Gastroesophageal sphincter (tissue), 4 donors: ENCODE measurements at regions not wholly inside any gene's neighbourhood (a gene's known extent, or its start where the extent isn't known, plus 50 kb on each side); places are given as distances from the start of the nearest gene placed in this dataset.

Source experiments
- ATAC-seq: fragments of 150-250 bp; one replicate; pipeline ENCODE4 v1.9.1; 2016; ENCODE audit warnings: mild to moderate bottlenecking, moderate library complexity
- H3K27ac ChIP-seq, 4 donors: fragments of 200-600 bp; sonication (generic) in 3 of 4; 1 replicate in 3 of 4; 2 replicates in 1 of 4; pipeline ENCODE4 v1.5.1; 2016 to 2019
- H3K27me3 ChIP-seq: fragments of 200-600 bp; sonication (generic); one replicate; pipeline ENCODE4 v1.5.1; 2019
- H3K36me3 ChIP-seq, 2 donors: fragments of 200-600 bp; sonication (generic); one replicate each; pipeline ENCODE4 v1.5.1; 2019; ENCODE audit warnings: control low read depth in 1 of 2
- H3K4me1 ChIP-seq, 3 donors: fragments of 200-600 bp; sonication (generic); 1 replicate in 2 of 3; 2 replicates in 1 of 3; pipeline ENCODE4 v1.5.1; 2016 to 2019; ENCODE audit warnings: control low read depth in 2 of 3
- H3K4me3 ChIP-seq, 2 donors: fragments of 200-600 bp; sonication (generic); one replicate each; pipeline ENCODE4 v1.5.1; 2019; ENCODE audit warnings: mild to moderate bottlenecking in 1 of 2, moderate library complexity in 1 of 2
- H3K9me3 ChIP-seq, 3 donors: fragments of 200-600 bp; sonication (generic); one replicate each; pipeline ENCODE4 v1.5.1; 2017 to 2019; ENCODE audit warnings: control low read depth in 2 of 3
- CTCF ChIP-seq, 4 experiments: fragments of 200-600 bp in 2 of 4; fragments of 450-650 bp in 2 of 4; sonication (generic) in 1 of 4; IDR thresholded peaks; one replicate each; pipeline ENCODE4 v1.5.1; 2017 to 2019; ENCODE audit warnings: antibody characterized with exemption in 4 of 4, mild to moderate bottlenecking in 2 of 4, moderate library complexity in 2 of 4
- EP300 ChIP-seq: sonication (generic); formaldehyde crosslinking; IDR thresholded peaks from one replicate; pipeline ENCODE4 v1.6.1; 2017; ENCODE audit warnings: antibody characterized with exemption, mild to moderate bottlenecking
- POLR2A ChIP-seq, 2 donors: fragments of 450-650 bp; IDR thresholded peaks; one replicate each; pipeline ENCODE4 v1.6.1; 2017; ENCODE audit warnings: antibody characterized with exemption in 2 of 2, mild to moderate bottlenecking in 2 of 2, moderate library complexity in 1 of 2
- POLR2AphosphoS5 ChIP-seq: sonication (generic); formaldehyde crosslinking; IDR thresholded peaks from one replicate; pipeline ENCODE4 v1.6.1; 2017; ENCODE audit warnings: antibody characterized with exemption
- WGBS, 2 donors: methylation state at CpG; one replicate each; pipeline ENCODE4 v1.1.5; 2018; ENCODE audit warnings: low coverage in 1 of 2; 5-methylcytosine and 5-hydroxymethylcytosine counted together

- Histone ChIP-seq H3K27ac (no peak overlapping the region), H3K9me3 (peaks cover 0 to 3% (median 0%) of the 10 kb centered on the region in 3 donors), H3K27me3 (no peaks in the 10 kb centered on the region), H3K4me3 (no peak overlapping the region), H3K36me3 (no peaks in the 10 kb centered on the region), H3K4me1 (no peaks in the 10 kb centered on the region)
- 12 to 22% methylated on average over 1 of the region's 1 CpG for WGBS, 2 donors
- no peak for ATAC-seq
- TF ChIP-seq POLR2A (IDR thresholded peaks at IDR 0.05) (no peak), CTCF (IDR thresholded peaks at IDR 0.05) (no peak), EP300 (no peak), POLR2AphosphoS5 (no peak)
Measured at GRCh38 chr10:57119684-57120083, 758.6 kb upstream of the ZWINT start.

- H3K9me3 ChIP-seq: no peaks in the 10 kb centered on the region
- H3K27ac ChIP-seq: no peak overlapping the region
- no peaks in the 10 kb centered on the region for H3K36me3 ChIP-seq
- TF ChIP-seq POLR2A (IDR thresholded peaks at IDR 0.05) (no peak), POLR2AphosphoS5 (no peak), EP300 (no peak), CTCF (IDR thresholded peaks at IDR 0.05) (no peak)
- 75 to 76% methylated on average over 2 of the region's 2 CpGs for WGBS, 2 donors
- ATAC-seq: no peak
- H3K4me1 ChIP-seq: no peaks in the 10 kb centered on the region
- no peak overlapping the region for H3K4me3 ChIP-seq
- no peaks in the 10 kb centered on the region for H3K27me3 ChIP-seq
Measured at GRCh38 chr10:57113545-57113944, 752.5 kb upstream of the ZWINT start.

GRCh38 chr10:57102236-57102635 lies 741.2 kb upstream of the ZWINT start:
- no peak overlapping the region for H3K27ac ChIP-seq
- no peak for TF ChIP-seq EP300
- TF ChIP-seq POLR2AphosphoS5: no peak
- TF ChIP-seq POLR2A (IDR thresholded peaks at IDR 0.05): no peak
- TF ChIP-seq CTCF (IDR thresholded peaks at IDR 0.05): no peak
- 21 to 29% methylated on average over 1 of the region's 1 CpG for WGBS, 2 donors

GRCh38 chr10:57098146-57098545 lies 737.1 kb upstream of the ZWINT start:
- TF ChIP-seq POLR2A (IDR thresholded peaks at IDR 0.05) (no peak), POLR2AphosphoS5 (no peak), EP300 (no peak), CTCF (IDR thresholded peaks at IDR 0.05) (no peak)
- no peak for ATAC-seq
- 82% methylated on average over 2 of the region's 2 CpGs; no CpG with 5 or more reads in 1 of the 2 donors for WGBS, 2 donors

More at GRCh38 chr10:57102236-57102635, 741.2 kb upstream of the ZWINT start:
- Histone ChIP-seq H3K4me1 (no peaks in the 10 kb centered on the region), H3K27me3 (no peaks in the 10 kb centered on the region), H3K4me3 (no peak overlapping the region), H3K36me3 (no peaks in the 10 kb centered on the region), H3K9me3 (no peaks in the 10 kb centered on the region)
- no peak for ATAC-seq

GRCh38 chr10:57096044-57096443 lies 735.0 kb upstream of the ZWINT start:
- peaks cover 5% of the 10 kb centered on the region for H3K27me3 ChIP-seq
- ATAC-seq: no peak
- no peak overlapping the region for H3K27ac ChIP-seq
- peaks cover 0 to 5% (median 0%) of the 10 kb centered on the region in 3 donors for H3K9me3 ChIP-seq
- no peaks in the 10 kb centered on the region for H3K36me3 ChIP-seq
- no peaks in the 10 kb centered on the region for H3K4me1 ChIP-seq
- H3K4me3 ChIP-seq: no peak overlapping the region
- WGBS, 2 donors: no CpG with 5 or more reads among the region's 3 CpGs
- TF ChIP-seq POLR2A (IDR thresholded peaks at IDR 0.05): no peak
- TF ChIP-seq EP300: no peak
- no peak for TF ChIP-seq POLR2AphosphoS5
- no peak for TF ChIP-seq CTCF (IDR thresholded peaks at IDR 0.05)

More at GRCh38 chr10:57098146-57098545, 737.1 kb upstream of the ZWINT start:
- Histone ChIP-seq H3K27ac (no peak overlapping the region), H3K27me3 (peaks cover 5% of the 10 kb centered on the region), H3K9me3 (peaks cover 0 to 5% (median 0%) of the 10 kb centered on the region in 3 donors), H3K4me3 (no peak overlapping the region), H3K4me1 (no peaks in the 10 kb centered on the region), H3K36me3 (no peaks in the 10 kb centered on the region)
